Transverse colon (tissue), 3 donors: ENCODE measurements at regions not wholly inside any gene's neighbourhood (a gene's known extent, or its start where the extent isn't known, plus 50 kb on each side); places are given as distances from the start of the nearest gene placed in this dataset.

Experiments used
- CTCF ChIP-seq, 5 experiments: fragments of 200-600 bp in 3 of 5; fragments of 450-650 bp in 2 of 5; sonication (generic) in 3 of 5; IDR thresholded peaks; 1 replicate in 2 of 5; 2 replicates in 3 of 5; pipeline ENCODE4 v1.5.1; 2016 to 2017; ENCODE audit warnings: antibody characterized with exemption in 5 of 5, inconsistent platforms in 3 of 5, mild to moderate bottlenecking in 2 of 5, moderate library complexity in 1 of 5
- POLR2A ChIP-seq: fragments of 450-650 bp; IDR thresholded peaks from one replicate; pipeline ENCODE4 v1.6.1; 2016; ENCODE audit warnings: antibody characterized with exemption, mild to moderate bottlenecking, moderate library complexity

DNA sequence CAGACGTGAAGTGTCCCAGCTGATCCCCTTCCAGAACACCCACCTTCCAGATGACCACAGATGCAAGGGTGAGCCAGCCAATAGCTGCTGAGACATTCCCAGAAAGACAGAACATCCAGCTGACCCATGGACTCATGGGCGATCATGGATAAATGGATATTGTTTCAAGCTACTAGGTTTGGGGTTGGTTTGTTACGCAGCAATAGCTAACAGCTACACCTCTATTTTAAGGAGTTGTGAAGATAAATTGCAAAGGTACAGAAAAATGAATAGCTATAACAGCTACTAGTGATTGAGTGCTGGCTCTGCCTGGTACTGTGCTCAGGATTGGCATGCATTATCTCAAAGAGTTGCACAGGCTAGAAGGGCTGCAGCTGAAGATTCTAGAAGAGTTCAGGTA, 122.5 kb downstream of the MIAT start:
- TF ChIP-seq POLR2A: no peak
- no peak for TF ChIP-seq CTCF (IDR thresholded peaks at IDR 0.05)
